ENCODE measurements at regions not wholly inside any gene's neighbourhood (a gene's known extent, or its start where the extent isn't known, plus 50 kb on each side); places are given as distances from the start of the nearest gene placed in this dataset.

GRCh38 chr17:52824542-52824941 lies 666.0 kb upstream of the CA10 start (continued):
- TF ChIP-seq ZNF462 (CRISPR knock-in tag; IDR thresholded peaks at IDR 0.05) (no peak), STAT1 (IDR thresholded peaks at IDR 0.05; ENCODE audit: unreplicated experiment) (no peak), ETS1 (IDR thresholded peaks at IDR 0.05) (no peak), ZNF331 (CRISPR knock-in tag; IDR thresholded peaks at IDR 0.05; ENCODE audit: low read depth) (no peak)

DNA sequence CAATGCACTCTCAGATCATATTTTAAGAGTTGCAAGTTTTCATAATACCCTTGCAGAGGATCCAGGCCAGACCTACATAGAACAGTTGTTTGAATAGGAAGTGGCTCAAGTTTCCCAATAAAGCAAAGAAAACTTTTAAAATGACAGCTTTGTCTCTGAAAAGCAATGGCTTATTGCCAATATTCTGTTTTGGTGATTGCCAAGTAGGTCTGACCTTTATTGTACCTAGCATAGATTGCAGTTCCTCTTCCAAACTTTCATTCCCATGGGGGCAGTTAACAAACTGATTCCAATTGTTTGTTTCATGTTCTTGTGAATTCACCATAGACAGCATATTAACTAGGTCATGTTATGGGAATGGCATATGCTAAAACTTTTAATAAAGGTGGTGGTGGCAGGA lies 664.6 kb upstream of the CA10 start:
- Mint-ChIP-seq H3K27ac (no peak overlapping the region), H3K4me1 (no peaks in the 10 kb centered on the region; the same call in 2 of the 3 replicates), H3K4me3 (no peak overlapping the region), H3K36me3 (ENCODE audit: low read depth) (no peaks in the 10 kb centered on the region), H3K27me3 (ENCODE audit: insufficient read depth, low read depth, poor library complexity) (peaks cover 3% of the 10 kb centered on the region), H3K9me3 (peaks cover 4% of the 10 kb centered on the region; the same call in 1 of the 3 replicates)
- Histone ChIP-seq H3K9me2 (ENCODE audit: insufficient read depth) (0 out of 2 replicates have a peak, but pooled peaks cover 3% of the 10 kb centered on the region), H3K4me1 (ENCODE audit: insufficient read depth) (no peaks in the 10 kb centered on the region), H3K79me2 (replicated peaks; ENCODE audit: insufficient read depth) (no peaks in the 10 kb centered on the region), H3K4me3 (no peak overlapping the region), H3K27me3 (ENCODE audit: insufficient read depth) (no peaks in the 10 kb centered on the region), H3K27ac (ENCODE audit: low read depth) (no peak overlapping the region), H3K36me3 (ENCODE audit: insufficient read depth) (no peaks in the 10 kb centered on the region), H3F3A (replicated peaks; ENCODE audit: low read depth) (no peaks in the 10 kb centered on the region), H2AFZ (no peak overlapping the region), H4K20me1 (replicated peaks; ENCODE audit: insufficient read depth) (no peaks in the 10 kb centered on the region), H3K4me2 (no peak overlapping the region)
- no peak for ATAC-seq
- no peak for DNase-seq (ENCODE audit: low spot score)
- TF ChIP-seq, protein P1, sequence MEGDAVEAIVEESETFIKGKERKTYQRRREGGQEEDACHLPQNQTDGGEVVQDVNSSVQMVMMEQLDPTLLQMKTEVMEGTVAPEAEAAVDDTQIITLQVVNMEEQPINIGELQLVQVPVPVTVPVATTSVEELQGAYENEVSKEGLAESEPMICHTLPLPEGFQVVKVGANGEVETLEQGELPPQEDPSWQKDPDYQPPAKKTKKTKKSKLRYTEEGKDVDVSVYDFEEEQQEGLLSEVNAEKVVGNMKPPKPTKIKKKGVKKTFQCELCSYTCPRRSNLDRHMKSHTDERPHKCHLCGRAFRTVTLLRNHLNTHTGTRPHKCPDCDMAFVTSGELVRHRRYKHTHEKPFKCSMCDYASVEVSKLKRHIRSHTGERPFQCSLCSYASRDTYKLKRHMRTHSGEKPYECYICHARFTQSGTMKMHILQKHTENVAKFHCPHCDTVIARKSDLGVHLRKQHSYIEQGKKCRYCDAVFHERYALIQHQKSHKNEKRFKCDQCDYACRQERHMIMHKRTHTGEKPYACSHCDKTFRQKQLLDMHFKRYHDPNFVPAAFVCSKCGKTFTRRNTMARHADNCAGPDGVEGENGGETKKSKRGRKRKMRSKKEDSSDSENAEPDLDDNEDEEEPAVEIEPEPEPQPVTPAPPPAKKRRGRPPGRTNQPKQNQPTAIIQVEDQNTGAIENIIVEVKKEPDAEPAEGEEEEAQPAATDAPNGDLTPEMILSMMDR (conservative IDR thresholded peaks at IDR 0.05; ENCODE audit: low read depth in 2 of 2) = no peak
- no peak for TF ChIP-seq CREB1 (CRISPR knock-in tag; IDR thresholded peaks at IDR 0.05; ENCODE audit: low read depth)
- TF ChIP-seq ZNF114 (CRISPR knock-in tag; IDR thresholded peaks at IDR 0.05) = no peak
- TF ChIP-seq ZNF462 (CRISPR knock-in tag; IDR thresholded peaks at IDR 0.05) = no peak
- TF ChIP-seq STAT1 (IDR thresholded peaks at IDR 0.05; ENCODE audit: unreplicated experiment) = no peak

All from GM23338 (cell line).